CD4-positive, alpha-beta T cell treated with Interleukin-17A for 1 hour (primary cell): ENCODE measurements at regions not wholly inside any gene's neighbourhood (a gene's known extent, or its start where the extent isn't known, plus 50 kb on each side); places are given as distances from the start of the nearest gene placed in this dataset.

Experiments used
- DNase-seq: peaks from one replicate; pipeline ENCODE4 v3.0.0-alpha.2; 2020

DNA sequence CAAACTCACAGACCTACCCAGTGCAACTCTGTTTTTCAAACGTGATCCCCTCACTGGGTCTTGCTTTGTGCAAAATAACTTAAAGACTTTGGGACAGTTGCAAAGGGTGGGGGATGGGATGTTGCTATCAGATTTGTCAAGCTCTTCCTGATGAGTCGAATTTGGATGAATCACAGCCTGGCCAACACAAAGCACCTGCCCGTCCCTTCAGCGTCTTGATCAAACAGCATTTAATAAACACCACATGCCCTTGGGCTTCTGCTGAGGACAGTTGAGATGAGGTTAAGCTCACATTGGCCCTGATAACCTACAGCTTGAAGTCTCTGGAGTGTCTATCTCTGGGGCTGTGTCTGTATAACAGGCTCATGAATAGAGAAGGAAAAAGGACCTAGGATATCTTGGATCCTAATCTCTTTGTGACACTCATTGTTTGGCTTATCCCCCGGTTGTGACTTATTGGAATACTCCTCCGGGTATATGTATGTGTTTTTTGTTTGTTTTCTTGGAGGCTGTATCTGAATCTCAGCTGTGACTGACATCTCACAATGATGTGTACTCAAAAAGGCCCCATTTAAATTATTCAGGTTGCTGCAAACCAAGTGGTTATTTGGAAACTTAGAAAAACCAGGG is 132.6 kb upstream of the NAMPT start:
- DNase-seq = no peak

GRCh38 chr7:106416430-106416829 is 131.6 kb upstream of the NAMPT start:
- DNase-seq = no peak

DNA sequence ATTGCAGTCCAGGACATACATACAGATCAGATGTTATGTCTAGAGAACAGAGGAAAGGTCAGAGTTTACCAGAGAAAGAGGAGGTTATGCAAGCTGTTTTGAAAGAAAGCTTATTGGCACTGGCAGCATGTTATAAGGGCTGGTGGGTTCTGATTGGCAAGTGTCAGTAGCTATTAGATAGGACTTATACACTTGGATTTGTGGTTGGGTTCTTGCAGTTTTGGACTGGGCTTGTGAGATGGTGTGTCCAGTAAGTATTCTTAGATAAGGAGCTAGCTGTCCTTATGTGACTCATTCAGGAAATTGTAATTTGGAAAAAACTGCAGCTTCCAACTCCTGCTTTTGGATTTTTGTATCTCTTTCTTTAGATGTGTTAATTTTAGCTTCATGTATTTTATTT is 130.7 kb upstream of the NAMPT start:
- DNase-seq = no peak

- DNase-seq = no peak
Measured at GRCh38 chr7:106413446-106413845, 128.7 kb upstream of the NAMPT start.

- DNase-seq = no peak
Measured at GRCh38 chr7:106405697-106406141, 120.9 kb upstream of the NAMPT start.

DNA sequence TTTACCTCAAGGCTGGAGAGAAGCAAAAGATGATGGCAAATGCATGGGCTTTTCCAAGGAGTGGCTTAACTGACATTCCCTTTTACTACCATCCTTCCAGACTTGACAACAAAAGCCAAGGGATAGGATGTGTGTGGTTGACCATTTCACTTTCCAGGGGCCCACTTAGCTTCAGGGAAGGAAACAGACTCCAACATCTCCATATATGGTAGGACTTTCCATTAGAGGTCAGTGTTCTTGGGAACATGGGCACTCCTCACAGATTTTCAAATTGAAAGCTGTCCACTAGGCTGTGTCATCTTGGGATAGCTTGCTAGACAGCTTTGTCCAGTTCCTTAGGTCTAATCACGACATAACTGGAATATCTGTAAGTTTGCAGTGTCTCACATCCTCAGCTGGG is 118.1 kb upstream of the NAMPT start:
- no peak for DNase-seq

GRCh38 chr7:106400923-106401322 is 116.1 kb upstream of the NAMPT start:
- DNase-seq = no peak

- no peak for DNase-seq
Measured at GRCh38 chr7:106398786-106399185, 114.0 kb upstream of the NAMPT start.

GRCh38 chr7:106397994-106398393 is 113.2 kb upstream of the NAMPT start:
- DNase-seq = no peak

GRCh38 chr7:106394526-106394925 is 109.7 kb upstream of the NAMPT start:
- DNase-seq = no peak

- no peak for DNase-seq
Measured at GRCh38 chr7:106393564-106394251, 108.9 kb upstream of the NAMPT start.

GRCh38 chr7:106392590-106392989 is 107.8 kb upstream of the NAMPT start:
- DNase-seq = no peak

GRCh38 chr7:106392144-106392543 is 107.4 kb upstream of the NAMPT start:
- no peak for DNase-seq

- DNase-seq = no peak
Measured at GRCh38 chr7:106386958-106387357, 102.2 kb upstream of the NAMPT start.

GRCh38 chr7:106384373-106384772 is 99.6 kb upstream of the NAMPT start:
- DNase-seq = no peak

GRCh38 chr7:106382929-106383328 is 98.1 kb upstream of the NAMPT start:
- DNase-seq = no peak

DNA sequence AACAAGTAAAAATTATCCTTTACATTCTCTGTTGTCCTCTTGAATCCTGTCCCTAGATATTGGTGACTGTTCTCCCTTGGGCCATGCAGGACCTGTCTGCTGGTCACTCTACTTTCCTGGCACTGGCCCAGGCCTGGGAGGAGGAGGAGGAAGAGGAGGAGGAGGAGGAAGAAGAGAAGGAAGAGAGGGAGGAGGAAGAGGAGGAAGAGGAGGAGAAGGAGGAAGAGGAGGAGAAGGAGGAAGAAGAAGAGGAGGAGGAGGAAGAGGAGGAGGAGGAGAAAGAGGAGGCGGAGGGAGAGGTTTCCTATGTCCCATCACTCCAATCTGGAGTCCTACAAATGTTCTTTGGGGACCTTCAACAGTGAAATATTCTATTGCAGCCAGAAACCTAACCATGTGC is 97.3 kb upstream of the NAMPT start:
- DNase-seq = no peak

DNA sequence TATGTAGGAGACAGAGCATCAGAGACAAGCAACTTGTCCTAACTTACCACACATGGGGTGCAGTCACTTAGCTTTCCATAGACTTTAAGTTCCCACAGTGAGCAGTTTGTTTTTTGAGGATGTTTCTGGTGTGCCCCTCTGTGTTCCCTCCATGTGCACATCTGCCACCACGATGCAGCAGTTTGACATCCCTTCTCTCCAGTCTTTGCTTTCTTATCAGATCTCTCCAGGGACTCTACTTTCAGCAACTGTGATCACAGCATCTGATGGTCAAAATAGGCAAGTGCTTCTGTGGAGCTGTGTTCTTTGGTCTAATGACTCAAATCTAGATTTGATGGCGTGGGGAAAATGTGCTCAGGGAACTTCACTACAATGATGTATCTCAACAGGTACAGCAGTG is 96.5 kb upstream of the NAMPT start:
- no peak for DNase-seq

DNA sequence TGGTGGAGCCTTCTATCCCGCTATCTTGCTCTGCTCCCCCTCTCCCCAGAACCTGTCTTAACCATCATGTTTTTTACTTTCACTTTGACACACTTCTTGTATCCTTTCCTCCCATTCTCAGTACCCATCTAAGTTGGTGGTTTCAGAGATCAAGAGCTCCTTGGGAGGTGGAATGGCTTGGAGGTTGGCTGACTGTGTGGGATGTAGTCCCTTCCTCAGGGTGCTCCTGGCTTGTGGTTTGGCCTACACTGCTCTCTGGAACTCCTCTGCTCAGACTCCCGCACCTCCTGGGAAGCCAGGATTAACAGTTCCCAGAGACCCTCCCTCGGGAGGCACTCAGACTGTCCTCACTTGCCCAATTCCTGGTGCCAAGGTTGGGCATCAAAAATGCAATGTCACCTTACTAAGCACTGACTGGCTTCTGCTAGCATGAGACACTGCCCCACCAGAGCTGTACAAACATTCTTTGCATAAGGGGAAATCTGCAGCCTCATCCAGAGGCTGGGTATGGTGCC is 93.1 kb upstream of the NAMPT start:
- DNase-seq = no peak

DNA sequence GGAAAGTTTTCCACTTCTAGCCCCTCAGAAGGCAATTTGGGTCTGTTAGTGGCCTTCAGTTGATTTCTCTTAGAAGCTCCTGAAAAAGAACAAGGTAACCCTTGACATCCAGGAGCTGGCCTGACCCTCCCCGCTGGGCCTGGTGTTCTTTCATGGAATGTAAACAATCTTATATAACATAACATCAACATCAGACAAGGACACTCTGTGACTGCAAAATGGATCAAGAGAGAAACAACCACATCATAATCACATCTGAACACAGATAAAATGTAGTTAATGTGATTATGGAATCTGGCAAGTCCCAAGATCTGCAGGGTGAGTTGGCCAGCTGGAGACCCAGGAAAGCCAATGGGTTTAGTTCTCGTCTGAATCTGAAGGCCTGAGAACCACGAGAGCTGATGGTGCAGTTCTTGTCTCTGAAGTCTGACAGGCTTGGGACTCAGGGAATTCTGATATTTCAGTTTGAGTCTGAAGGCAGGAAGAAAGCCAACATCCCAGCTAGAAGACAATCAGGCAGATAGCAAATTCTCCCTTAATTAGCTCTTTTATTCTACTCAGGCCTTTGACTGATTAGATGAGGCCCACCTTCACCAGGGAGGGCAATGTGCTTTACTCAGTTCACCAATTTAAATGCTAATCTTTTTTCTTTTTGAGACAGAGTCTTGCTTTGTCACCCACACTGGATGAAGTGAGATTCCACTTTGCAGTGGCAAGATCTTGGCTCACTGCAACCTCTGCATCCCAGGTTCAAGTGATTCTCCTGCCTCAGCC is 91.4 kb upstream of the NAMPT start:
- no peak for DNase-seq

GRCh38 chr7:106375499-106375898 is 90.7 kb upstream of the NAMPT start:
- DNase-seq = no peak

- DNase-seq = no peak
Measured at GRCh38 chr7:106374437-106374836, 89.7 kb upstream of the NAMPT start.

DNA sequence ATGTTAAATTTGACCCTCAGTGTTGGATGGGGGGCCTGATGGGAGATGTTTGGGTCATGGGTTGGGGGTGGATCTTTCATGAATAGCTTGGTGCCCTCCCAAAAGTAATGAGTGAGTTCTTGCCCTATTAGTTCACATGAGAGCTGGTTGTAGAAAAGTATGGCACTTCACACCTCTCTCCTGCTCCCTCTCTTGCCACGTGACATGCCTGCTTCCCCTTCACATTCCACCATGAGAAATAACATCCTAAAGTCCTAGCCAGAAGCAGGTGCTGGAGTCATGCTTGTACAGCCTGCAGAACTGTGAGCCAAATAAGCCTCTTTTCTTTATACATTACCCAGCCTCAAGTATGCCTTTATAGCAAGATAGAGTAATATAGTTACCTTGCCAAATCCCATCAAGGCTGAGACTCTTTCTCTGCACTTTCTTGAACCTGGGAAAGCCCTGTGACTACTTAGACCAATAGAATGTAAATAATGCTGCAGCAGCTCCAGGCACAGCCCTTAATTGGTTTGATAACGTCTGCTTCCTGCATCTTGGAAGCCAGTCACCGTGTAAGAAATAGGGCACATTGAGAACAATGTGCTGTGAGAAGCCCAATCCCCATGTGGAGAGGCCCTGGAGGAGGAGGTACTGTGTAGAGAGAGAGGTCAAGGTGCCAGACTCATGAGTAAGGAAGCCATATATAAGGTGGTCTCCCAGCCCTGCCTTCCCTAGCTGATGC is 88.0 kb upstream of the NAMPT start:
- DNase-seq = no peak
